Right lobe of liver (tissue), 6 donors: ENCODE measurements at regions not wholly inside any gene's neighbourhood (a gene's known extent, or its start where the extent isn't known, plus 50 kb on each side); places are given as distances from the start of the nearest gene placed in this dataset.
A peak's percentile ranks its signal among the peaks of the same experiment; 100 is the strongest.
"Not testable (repeated sequence)": the region's sequence is repeated elsewhere in the genome, so short reads cannot be mapped to it uniquely, and the experiment has no call there.

ENCODE experiments used
- ATAC-seq, 4 donors: fragments of 200-7000 bp; cut with Tn5 transposase; one replicate each; pipeline ENCODE4 v1.9.1; 2020; ENCODE audit warnings: mild to moderate bottlenecking in 4 of 4, moderate library complexity in 4 of 4
- DNase-seq, 3 donors: peaks; one replicate each; pipeline ENCODE4 v3.0.0-alpha.2; 2020
- H3K27ac ChIP-seq, 3 donors: fragments of 200-600 bp; one replicate each; pipeline ENCODE4 v1.8.0; 2022
- H3K27me3 ChIP-seq, 2 donors: fragments of 200-600 bp; one replicate each; pipeline ENCODE4 v1.8.0; 2022
- H3K36me3 ChIP-seq, 4 donors: fragments of 200-600 bp; sonication (generic) in 1 of 4; one replicate each; pipeline versions ENCODE4 v1.5.1 to v1.8.0; 2017 to 2022; ENCODE audit warnings: control low read depth in 1 of 4
- H3K4me1 ChIP-seq, 4 donors: fragments of 200-600 bp; sonication (generic) in 1 of 4; one replicate each; pipeline versions ENCODE4 v1.5.1 to v1.8.0; 2017 to 2022; ENCODE audit warnings: control low read depth in 1 of 4
- H3K4me3 ChIP-seq, 3 donors: fragments of 200-600 bp; one replicate each; pipeline ENCODE4 v1.8.0; 2022
- H3K9me3 ChIP-seq, 4 donors: fragments of 200-600 bp; sonication (generic) in 1 of 4; one replicate each; pipeline versions ENCODE4 v1.5.1 to v1.8.0; 2017 to 2022; ENCODE audit warnings: control low read depth in 1 of 4
- CTCF ChIP-seq, 4 donors: fragments of 200-600 bp in 3 of 4; fragments of 450-650 bp in 1 of 4; IDR thresholded peaks; one replicate each; pipeline versions ENCODE4 v1.5.1 to v1.8.0; 2016 to 2022; ENCODE audit warnings: antibody characterized with exemption in 4 of 4, mild to moderate bottlenecking in 2 of 4
- POLR2A ChIP-seq: fragments of 450-650 bp; IDR thresholded peaks from one replicate; pipeline ENCODE4 v1.6.1; 2017; ENCODE audit warnings: antibody characterized with exemption, mild to moderate bottlenecking
- WGBS: methylation state at CpG from one replicate; pipeline ENCODE4 v1.1.6; 2018; ENCODE audit warnings: low coverage, low lambda C conversion rate; ENCODE audit not compliant: insufficient coverage; ENCODE audit errors: missing lambda C conversion rate; 5-methylcytosine and 5-hydroxymethylcytosine counted together
- intact Hi-C, 2 donors: fragments of 100-400 bp; cut with DNase I; formaldehyde crosslinking; loops; one replicate each; pipeline versions ENCODE4 v1.11.2 to v1.14.1; 2022
- donor health status: DM: no; HTN: yes; CAD: no.
- donor health status: DM: no; HTN: no; CAD: no.
- donor health status: DM: no; HTN: no; CAD: no.
- donor health status: DM: no; HTN: yes; CAD: no.
- donor health status: DM: no; HTN: yes; CAD: no.

- no peak overlapping the region for H3K4me3 ChIP-seq
- DNase-seq: no peak
- ATAC-seq: no peak
- no peaks in the 10 kb centered on the region for H3K4me1 ChIP-seq
- intact Hi-C loops: no loop called here
- WGBS: 75% methylated on average over 3 of the region's 3 CpGs
- H3K9me3 ChIP-seq: no peaks in the 10 kb centered on the region
- no peak overlapping the region for H3K27ac ChIP-seq
- no peaks in the 10 kb centered on the region for H3K36me3 ChIP-seq
- TF ChIP-seq POLR2A: no peak
- no peak for TF ChIP-seq CTCF (IDR thresholded peaks at IDR 0.05)
- H3K27me3 ChIP-seq: no peaks in the 10 kb centered on the region
These were observed 93.2 kb downstream of the GPR65 start for GRCh38 chr14:88098163-88098562.

- TF ChIP-seq CTCF (IDR thresholded peaks at IDR 0.05) (no peak), POLR2A (no peak)
- no peaks in the 10 kb centered on the region for H3K36me3 ChIP-seq
- no peak for ATAC-seq
- H3K27ac ChIP-seq: no peak overlapping the region
- no peaks in the 10 kb centered on the region for H3K4me1 ChIP-seq
- intact Hi-C loops: no loop called here
- H3K4me3 ChIP-seq: no peak overlapping the region
- H3K9me3 ChIP-seq: no peaks in the 10 kb centered on the region
- DNase-seq: no peak
- 77% methylated on average over 1 of the region's 1 CpG for WGBS
- H3K27me3 ChIP-seq: no peaks in the 10 kb centered on the region
These were observed 99.8 kb downstream of the GPR65 start for GRCh38 chr14:88104710-88105109.

GRCh38 chr14:88106377-88106776 is 101.4 kb downstream of the GPR65 start:
- Histone ChIP-seq H3K27me3 (no peaks in the 10 kb centered on the region), H3K4me3 (no peak overlapping the region), H3K4me1 (no peaks in the 10 kb centered on the region), H3K27ac (no peak overlapping the region), H3K36me3 (no peaks in the 10 kb centered on the region), H3K9me3 (no peaks in the 10 kb centered on the region)
- intact Hi-C loops: no loop called here
- DNase-seq (no peak), ATAC-seq (no peak)
- TF ChIP-seq CTCF (IDR thresholded peaks at IDR 0.05): no peak
- TF ChIP-seq POLR2A: no peak
- WGBS: 57% methylated on average over 1 of the region's 4 CpGs

GRCh38 chr14:88127669-88128068 is 122.7 kb downstream of the GPR65 start:
- DNase-seq, H3K4me3 ChIP-seq, H3K4me1 ChIP-seq, ATAC-seq, H3K27ac ChIP-seq, H3K9me3 ChIP-seq, H3K27me3 ChIP-seq, H3K36me3 ChIP-seq, intact Hi-C loops: not testable (repeated sequence)
- WGBS: 80% methylated on average over 2 of the region's 7 CpGs

GRCh38 chr14:88128816-88129215 is 123.9 kb downstream of the GPR65 start:
- ATAC-seq (peak in 3 of 4 donors; percentile 30 to 58 (median 46)), DNase-seq (no peak)
- TF ChIP-seq CTCF (IDR thresholded peaks at IDR 0.05) (no peak), POLR2A (no peak)
- Histone ChIP-seq H3K9me3 (no peaks in the 10 kb centered on the region), H3K27me3 (no peaks in the 10 kb centered on the region), H3K4me1 (no peaks in the 10 kb centered on the region), H3K27ac (no peak overlapping the region), H3K36me3 (no peaks in the 10 kb centered on the region), H3K4me3 (no peak overlapping the region)
- 89% methylated on average over 1 of the region's 1 CpG for WGBS
- intact Hi-C loops: no loop called here
